Liver (tissue), 7 donors: ENCODE measurements at regions not wholly inside any gene's neighbourhood (a gene's known extent, or its start where the extent isn't known, plus 50 kb on each side); places are given as distances from the start of the nearest gene placed in this dataset.
"Not testable (repeated sequence)": the region's sequence is repeated elsewhere in the genome, so short reads cannot be mapped to it uniquely, and the experiment has no call there.

Source experiments
- DNase-seq: peaks from one replicate; pipeline ENCODE4 v3.0.0-alpha.2; 2017; ENCODE audit warnings: low spot score
- H3K27ac ChIP-seq, 2 donors: one replicate each; pipeline ENCODE4 v1.7.0; 2013; ENCODE audit warnings: inconsistent platforms in 2 of 2, low read length in 2 of 2, control low read depth in 1 of 2, low read depth in 1 of 2, mild to moderate bottlenecking in 1 of 2
- H3K27me3 ChIP-seq, 4 donors: one replicate each; pipeline versions ENCODE4 v1.6.1 to v1.7.0; 2013; ENCODE audit warnings: low read length in 3 of 4, inconsistent platforms in 1 of 4, mild to moderate bottlenecking in 1 of 4, moderate library complexity in 1 of 4; ENCODE audit not compliant: control insufficient read depth in 4 of 4, insufficient read depth in 4 of 4
- H3K36me3 ChIP-seq, 4 donors: one replicate each; pipeline versions ENCODE4 v1.6.1 to v1.7.0; 2013; ENCODE audit warnings: low read length in 3 of 4, mild to moderate bottlenecking in 3 of 4, low read depth in 1 of 4, moderate library complexity in 1 of 4; ENCODE audit not compliant: control insufficient read depth in 4 of 4, insufficient read depth in 3 of 4
- H3K4me1 ChIP-seq, 4 donors: one replicate each; pipeline versions ENCODE4 v1.6.1 to v1.7.0; 2013; ENCODE audit warnings: low read length in 3 of 4, mild to moderate bottlenecking in 3 of 4, moderate library complexity in 1 of 4; ENCODE audit not compliant: control insufficient read depth in 4 of 4, insufficient read depth in 4 of 4
- H3K4me3 ChIP-seq, 3 donors: one replicate each; pipeline versions ENCODE4 v1.6.1 to v1.7.0; 2013; ENCODE audit warnings: low read length in 3 of 3, control low read depth in 1 of 3, low read depth in 1 of 3, mild to moderate bottlenecking in 1 of 3
- H3K9ac ChIP-seq, 2 donors: one replicate each; pipeline ENCODE4 v1.7.0; 2013; ENCODE audit warnings: low read length in 2 of 2, mild to moderate bottlenecking in 2 of 2, moderate library complexity in 2 of 2, control low read depth in 1 of 2, low read depth in 1 of 2
- H3K9me3 ChIP-seq, 4 donors: one replicate each; pipeline versions ENCODE4 v1.6.1 to v1.7.0; 2013; ENCODE audit warnings: low read length in 3 of 4; ENCODE audit not compliant: control insufficient read depth in 4 of 4
- FOXA1 ChIP-seq: IDR thresholded peaks from 2 replicates; pipeline ENCODE4 v1.6.1; 2016; ENCODE audit warnings: antibody characterized with exemption
- HNF4A ChIP-seq, 2 donors: conservative IDR thresholded peaks; 2 replicates each; pipeline ENCODE4 v1.6.1; 2016; ENCODE audit warnings: antibody characterized with exemption in 2 of 2, mild to moderate bottlenecking in 2 of 2
- HNF4G ChIP-seq: IDR thresholded peaks from 2 replicates; pipeline ENCODE4 v1.6.1; 2016; ENCODE audit warnings: antibody characterized with exemption
- NR2F2 ChIP-seq: IDR thresholded peaks from 2 replicates; pipeline ENCODE4 v1.6.1; 2016; ENCODE audit warnings: antibody characterized with exemption
- RXRA ChIP-seq, 2 donors: IDR thresholded peaks; 2 replicates each; pipeline ENCODE4 v1.6.1; 2017 to 2018; ENCODE audit warnings: antibody characterized with exemption in 2 of 2, mild to moderate bottlenecking in 1 of 2
- ZBTB33 ChIP-seq: IDR thresholded peaks from 2 replicates; pipeline ENCODE4 v1.6.1; 2016; ENCODE audit warnings: antibody characterized with exemption
- WGBS: extraction: QIAGEN DNeasy Blood & Tissue Kit; methylation state at CpG from one replicate; pipeline ENCODE4 v1.1.7; 2013; 5-methylcytosine and 5-hydroxymethylcytosine counted together
- donor health status: healthy.
- donor health status: healthy.
- donor health status: healthy.
- donor health status: healthy.

GRCh38 chrX:65406532-65406931 is 128.1 kb downstream of the LAS1L start (continued):
- TF ChIP-seq HNF4G (no peak), HNF4A (conservative IDR thresholded peaks at IDR 0.05) (no peak)

GRCh38 chrX:65392284-65392683 is 142.3 kb downstream of the LAS1L start:
- 97% methylated on average over 21 of the region's 21 CpGs for WGBS
- no peak for DNase-seq
- H3K36me3 ChIP-seq: no peaks in the 10 kb centered on the region
- H3K9me3 ChIP-seq: peaks cover 0 to 7% (median under 1%) of the 10 kb centered on the region in 4 donors
- H3K4me3 ChIP-seq: no peak overlapping the region
- H3K27me3 ChIP-seq: no peaks in the 10 kb centered on the region
- H3K4me1 ChIP-seq: no peaks in the 10 kb centered on the region
- TF ChIP-seq NR2F2: no peak
- no peak for TF ChIP-seq RXRA (IDR thresholded peaks at IDR 0.05)
- no peak for TF ChIP-seq FOXA1
- TF ChIP-seq ZBTB33: no peak
- no peak overlapping the region for H3K27ac ChIP-seq
- no peak overlapping the region for H3K9ac ChIP-seq

- H3K4me1 ChIP-seq, H3K4me3 ChIP-seq, H3K9me3 ChIP-seq, DNase-seq, H3K36me3 ChIP-seq, H3K27ac ChIP-seq, H3K9ac ChIP-seq, H3K27me3 ChIP-seq: not testable (repeated sequence)
- 96% methylated on average over 8 of the region's 8 CpGs for WGBS
These were observed 145.5 kb downstream of the LAS1L start for GRCh38 chrX:65389120-65389519.
